ENCODE measurements at regions not wholly inside any gene's neighbourhood (a gene's known extent, or its start where the extent isn't known, plus 50 kb on each side); places are given as distances from the start of the nearest gene placed in this dataset.

- TF ChIP-seq RXRA (IDR thresholded peaks at IDR 0.05) (no peak), ZBTB33 (IDR thresholded peaks at IDR 0.05) (no peak), CTCF (IDR thresholded peaks at IDR 0.05; ENCODE audit: low read depth, low read length, missing input control) (no peak), GABPA (IDR thresholded peaks at IDR 0.05 in 1 of 2, conservative IDR thresholded peaks at IDR 0.05 in 1 of 2) (no peak), TAF1 (conservative IDR thresholded peaks at IDR 0.05) (no peak), EGR1 (IDR thresholded peaks at IDR 0.05; ENCODE audit: low read depth in 2 of 2) (no peak), SP1 (IDR thresholded peaks at IDR 0.05) (no peak), YY1 (IDR thresholded peaks at IDR 0.05) (no peak), JUND (IDR thresholded peaks at IDR 0.05) (no peak), REST (IDR thresholded peaks at IDR 0.05) (no peak), RAD21 (IDR thresholded peaks at IDR 0.05) (no peak)
Measured at GRCh38 chr1:5385096-5385799, 607.0 kb downstream of the NPHP4 start.
